ENCODE measurements at regions not wholly inside any gene's neighbourhood (a gene's known extent, or its start where the extent isn't known, plus 50 kb on each side); places are given as distances from the start of the nearest gene placed in this dataset.

GRCh38 chr22:27195494-27195893, 538.1 kb downstream of the MIAT start:
- TF ChIP-seq CTCF (optimal IDR thresholded peaks at IDR 0.05 in 1 of 3, IDR thresholded peaks at IDR 0.05 in 1 of 3, conservative IDR thresholded peaks at IDR 0.05 in 1 of 3; ENCODE audit: extremely low read depth in 1 of 3, insufficient read depth in 2 of 3, low read length in 3 of 3): no peak
- TF ChIP-seq EZH2 (IDR thresholded peaks at IDR 0.05; ENCODE audit: low read length): no peak

Measured in keratinocyte (primary cell).